ENCODE measurements at regions not wholly inside any gene's neighbourhood (a gene's known extent, or its start where the extent isn't known, plus 50 kb on each side); places are given as distances from the start of the nearest gene placed in this dataset.

- H3K36me3 ChIP-seq (replicated peaks; ENCODE audit: control insufficient read depth, insufficient read depth, low read length), result no peaks in the 10 kb centered on the region
- no peak overlapping the region for H3K4me3 ChIP-seq (ENCODE audit: insufficient read depth, low read depth, low read length)
- no peaks in the 10 kb centered on the region for H3K27me3 ChIP-seq (ENCODE audit: control insufficient read depth, insufficient read depth, low read length)
- no peak for DNase-seq
Observed at GRCh38 chr13:99873832-99874430, 97.6 kb downstream of the ZIC5 start.

GRCh38 chr13:99873141-99873540 lies 98.4 kb downstream of the ZIC5 start:
- H3K4me3 ChIP-seq (ENCODE audit: insufficient read depth, low read depth, low read length), result no peak overlapping the region
- no peaks in the 10 kb centered on the region for H3K36me3 ChIP-seq (replicated peaks; ENCODE audit: control insufficient read depth, insufficient read depth, low read length)
- no peak for DNase-seq
- H3K27me3 ChIP-seq (ENCODE audit: control insufficient read depth, insufficient read depth, low read length), result no peaks in the 10 kb centered on the region

- Histone ChIP-seq H3K4me3 (ENCODE audit: insufficient read depth, low read depth, low read length) (no peak overlapping the region), H3K27me3 (ENCODE audit: control insufficient read depth, insufficient read depth, low read length) (no peaks in the 10 kb centered on the region), H3K36me3 (replicated peaks; ENCODE audit: control insufficient read depth, insufficient read depth, low read length) (no peaks in the 10 kb centered on the region)
- DNase-seq, result no peak
Observed at GRCh38 chr13:99871249-99871898, 100.2 kb downstream of the ZIC5 start.

- H3K27me3 ChIP-seq (ENCODE audit: control insufficient read depth, insufficient read depth, low read length), result no peaks in the 10 kb centered on the region
- no peak overlapping the region for H3K4me3 ChIP-seq (ENCODE audit: insufficient read depth, low read depth, low read length)
- DNase-seq, result no peak
- H3K36me3 ChIP-seq (replicated peaks; ENCODE audit: control insufficient read depth, insufficient read depth, low read length), result no peaks in the 10 kb centered on the region
Observed at GRCh38 chr13:99870541-99870940, 101.0 kb downstream of the ZIC5 start.

- Histone ChIP-seq H3K27me3 (ENCODE audit: control insufficient read depth, insufficient read depth, low read length) (no peaks in the 10 kb centered on the region), H3K36me3 (replicated peaks; ENCODE audit: control insufficient read depth, insufficient read depth, low read length) (no peaks in the 10 kb centered on the region), H3K4me3 (ENCODE audit: insufficient read depth, low read depth, low read length) (no peak overlapping the region)
- DNase-seq, result no peak
Observed at GRCh38 chr13:99869830-99870229, 101.7 kb downstream of the ZIC5 start.

- Histone ChIP-seq H3K36me3 (replicated peaks; ENCODE audit: control insufficient read depth, insufficient read depth, low read length) (no peaks in the 10 kb centered on the region), H3K4me3 (ENCODE audit: insufficient read depth, low read depth, low read length) (no peak overlapping the region), H3K27me3 (ENCODE audit: control insufficient read depth, insufficient read depth, low read length) (no peaks in the 10 kb centered on the region)
- DNase-seq, result no peak
Observed at GRCh38 chr13:99868767-99869166, 102.8 kb downstream of the ZIC5 start.

GRCh38 chr13:99867535-99868257 lies 103.9 kb downstream of the ZIC5 start:
- H3K27me3 ChIP-seq (ENCODE audit: control insufficient read depth, insufficient read depth, low read length), result no peaks in the 10 kb centered on the region
- no peaks in the 10 kb centered on the region for H3K36me3 ChIP-seq (replicated peaks; ENCODE audit: control insufficient read depth, insufficient read depth, low read length)
- H3K4me3 ChIP-seq (ENCODE audit: insufficient read depth, low read depth, low read length), result no peak overlapping the region
- DNase-seq, result no peak

GRCh38 chr13:99866781-99867180 lies 104.8 kb downstream of the ZIC5 start:
- Histone ChIP-seq H3K4me3 (ENCODE audit: insufficient read depth, low read depth, low read length) (no peak overlapping the region), H3K27me3 (ENCODE audit: control insufficient read depth, insufficient read depth, low read length) (no peaks in the 10 kb centered on the region), H3K36me3 (replicated peaks; ENCODE audit: control insufficient read depth, insufficient read depth, low read length) (no peaks in the 10 kb centered on the region)
- no peak for DNase-seq

- Histone ChIP-seq H3K4me3 (ENCODE audit: insufficient read depth, low read depth, low read length) (no peak overlapping the region), H3K27me3 (ENCODE audit: control insufficient read depth, insufficient read depth, low read length) (no peaks in the 10 kb centered on the region), H3K36me3 (replicated peaks; ENCODE audit: control insufficient read depth, insufficient read depth, low read length) (no peaks in the 10 kb centered on the region)
- no peak for DNase-seq
Observed at GRCh38 chr13:99865420-99865930, 106.1 kb downstream of the ZIC5 start.

GRCh38 chr13:99864627-99864990 lies 107.0 kb downstream of the ZIC5 start:
- Histone ChIP-seq H3K4me3 (ENCODE audit: insufficient read depth, low read depth, low read length) (no peak overlapping the region), H3K36me3 (replicated peaks; ENCODE audit: control insufficient read depth, insufficient read depth, low read length) (no peaks in the 10 kb centered on the region), H3K27me3 (ENCODE audit: control insufficient read depth, insufficient read depth, low read length) (no peaks in the 10 kb centered on the region)
- DNase-seq, result no peak

- DNase-seq, result no peak
- H3K27me3 ChIP-seq (ENCODE audit: control insufficient read depth, insufficient read depth, low read length), result no peaks in the 10 kb centered on the region
- no peak overlapping the region for H3K4me3 ChIP-seq (ENCODE audit: insufficient read depth, low read depth, low read length)
- H3K36me3 ChIP-seq (replicated peaks; ENCODE audit: control insufficient read depth, insufficient read depth, low read length), result no peaks in the 10 kb centered on the region
Observed at GRCh38 chr13:99863789-99864626, 107.6 kb downstream of the ZIC5 start.

GRCh38 chr13:99862244-99862643 lies 109.3 kb downstream of the ZIC5 start:
- no peaks in the 10 kb centered on the region for H3K36me3 ChIP-seq (replicated peaks; ENCODE audit: control insufficient read depth, insufficient read depth, low read length)
- DNase-seq, result no peak
- H3K27me3 ChIP-seq (ENCODE audit: control insufficient read depth, insufficient read depth, low read length), result no peaks in the 10 kb centered on the region

GRCh38 chr13:99861771-99862170 lies 109.8 kb downstream of the ZIC5 start:
- Histone ChIP-seq H3K27me3 (ENCODE audit: control insufficient read depth, insufficient read depth, low read length) (no peaks in the 10 kb centered on the region), H3K36me3 (replicated peaks; ENCODE audit: control insufficient read depth, insufficient read depth, low read length) (no peaks in the 10 kb centered on the region), H3K4me3 (ENCODE audit: insufficient read depth, low read depth, low read length) (no peak overlapping the region)
- DNase-seq, result no peak

More at GRCh38 chr13:99862244-99862643, 109.3 kb downstream of the ZIC5 start:
- no peak overlapping the region for H3K4me3 ChIP-seq (ENCODE audit: insufficient read depth, low read depth, low read length)

- DNase-seq, result no peak
- H3K4me3 ChIP-seq (ENCODE audit: insufficient read depth, low read depth, low read length), result no peak overlapping the region
Observed at GRCh38 chr13:99860745-99861144, 110.8 kb downstream of the ZIC5 start.

More at GRCh38 chr13:99860745-99861144, 110.8 kb downstream of the ZIC5 start:
- no peaks in the 10 kb centered on the region for H3K36me3 ChIP-seq (replicated peaks; ENCODE audit: control insufficient read depth, insufficient read depth, low read length)
- no peaks in the 10 kb centered on the region for H3K27me3 ChIP-seq (ENCODE audit: control insufficient read depth, insufficient read depth, low read length)
